Kidney (tissue), 13 donors: ENCODE measurements at regions not wholly inside any gene's neighbourhood (a gene's known extent, or its start where the extent isn't known, plus 50 kb on each side); places are given as distances from the start of the nearest gene placed in this dataset.

Experiments used
- DNase-seq, 5 donors: peaks; one replicate each; pipeline ENCODE4 v3.0.0-alpha.2; 2013 to 2020
- FAIRE-seq: peaks from 2 replicates; lab custom pipeline; 2012; peaks lifted over from hg19 to GRCh38; lab: Jason Lieb, UNC
- H3K27ac ChIP-seq, 2 donors: one replicate each; pipeline ENCODE4 v1.7.0; 2013; ENCODE audit warnings: low read depth in 2 of 2, low read length in 2 of 2, inconsistent platforms in 1 of 2
- H3K27me3 ChIP-seq: one replicate; pipeline ENCODE4 v1.7.1; 2013; ENCODE audit warnings: low read length, inconsistent platforms; ENCODE audit not compliant: control insufficient read depth, insufficient read depth
- H3K36me3 ChIP-seq, 3 donors: one replicate each; pipeline versions ENCODE4 v1.7.0 to v1.7.1; 2013; ENCODE audit warnings: low read length in 3 of 3, control low read depth in 1 of 3, inconsistent platforms in 1 of 3; ENCODE audit not compliant: insufficient read depth in 3 of 3, control insufficient read depth in 2 of 3
- H3K4me1 ChIP-seq, 3 donors: one replicate each; pipeline versions ENCODE4 v1.7.0 to v1.7.1; 2013; ENCODE audit warnings: low read length in 3 of 3, inconsistent platforms in 1 of 3, low read depth in 1 of 3; ENCODE audit not compliant: control insufficient read depth in 2 of 3, insufficient read depth in 2 of 3
- H3K4me3 ChIP-seq, 3 donors: one replicate each; pipeline versions ENCODE4 v1.7.0 to v1.8.1; 2013; ENCODE audit warnings: low read length in 3 of 3, control low read depth in 1 of 3, inconsistent platforms in 1 of 3
- H3K9ac ChIP-seq, 3 donors: one replicate each; pipeline versions ENCODE4 v1.7.0 to v1.7.1; 2013; ENCODE audit warnings: low read length in 3 of 3, control low read depth in 1 of 3, inconsistent platforms in 1 of 3
- H3K9me3 ChIP-seq, 3 donors: one replicate each; pipeline versions ENCODE4 v1.7.0 to v1.7.1; 2013; ENCODE audit warnings: low read length in 3 of 3, control low read depth in 1 of 3, inconsistent platforms in 1 of 3; ENCODE audit not compliant: control insufficient read depth in 2 of 3, insufficient read depth in 1 of 3
- CTCF ChIP-seq: IDR thresholded peaks from 3 replicates; pipeline ENCODE4 v1.5.1; 2012; ENCODE audit warnings: mild to moderate bottlenecking, moderate library complexity, borderline replicate concordance; ENCODE audit not compliant: insufficient read depth; ENCODE audit errors: extremely low read depth
- intact Hi-C: fragments of 100-400 bp; cut with DNase I; formaldehyde crosslinking; loops from one replicate; pipeline ENCODE4 v1.11.1; 2022
- donor health status: control.
- donor health status: control.
- donor health status: control.
- donor health status: control.
- donor health status: control.
- donor health status: DM: yes; HTN: yes; CAD: no.
- donor health status: Normal renal cell carcinoma (clear cell type).

- no peak for FAIRE-seq
- DNase-seq: no peak
- Histone ChIP-seq H3K9ac (no peak overlapping the region), H3K9me3 (no peaks in the 10 kb centered on the region), H3K4me1 (no peaks in the 10 kb centered on the region), H3K27ac (no peak overlapping the region), H3K4me3 (no peak overlapping the region), H3K27me3 (no peaks in the 10 kb centered on the region), H3K36me3 (no peaks in the 10 kb centered on the region)
- no peak for TF ChIP-seq CTCF
- intact Hi-C loops: no loop called here
These were observed 206.4 kb upstream of the SPRY1 start for GRCh38 chr4:123190176-123190575.

- no peak for TF ChIP-seq CTCF
- no peaks in the 10 kb centered on the region for H3K27me3 ChIP-seq
- no peak overlapping the region for H3K4me3 ChIP-seq
- H3K4me1 ChIP-seq: no peaks in the 10 kb centered on the region
- H3K36me3 ChIP-seq: no peaks in the 10 kb centered on the region
- FAIRE-seq (no peak), DNase-seq (no peak)
- intact Hi-C loops: no loop called here
- H3K27ac ChIP-seq: no peak overlapping the region
- H3K9ac ChIP-seq: no peak overlapping the region
- H3K9me3 ChIP-seq: no peaks in the 10 kb centered on the region
These were observed 204.9 kb upstream of the SPRY1 start for GRCh38 chr4:123191728-123192127.

GRCh38 chr4:123193802-123194367, 202.7 kb upstream of the SPRY1 start:
- intact Hi-C loops: no loop called here
- no peaks in the 10 kb centered on the region for H3K36me3 ChIP-seq
- DNase-seq (no peak), FAIRE-seq (no peak)
- no peak overlapping the region for H3K27ac ChIP-seq
- no peaks in the 10 kb centered on the region for H3K27me3 ChIP-seq
- no peaks in the 10 kb centered on the region for H3K9me3 ChIP-seq
- H3K4me1 ChIP-seq: no peaks in the 10 kb centered on the region
- no peak overlapping the region for H3K9ac ChIP-seq
- H3K4me3 ChIP-seq: no peak overlapping the region
- TF ChIP-seq CTCF: no peak

- no peaks in the 10 kb centered on the region for H3K9me3 ChIP-seq
- H3K27me3 ChIP-seq: no peaks in the 10 kb centered on the region
- intact Hi-C loops: no loop called here
- DNase-seq: no peak
- TF ChIP-seq CTCF: no peak
- H3K27ac ChIP-seq: no peak overlapping the region
- H3K4me1 ChIP-seq: no peaks in the 10 kb centered on the region
- H3K4me3 ChIP-seq: no peak overlapping the region
- no peak for FAIRE-seq
- H3K9ac ChIP-seq: no peak overlapping the region
- H3K36me3 ChIP-seq: no peaks in the 10 kb centered on the region
These were observed 197.9 kb upstream of the SPRY1 start for GRCh38 chr4:123198706-123199105.
